ENCODE measurements at regions not wholly inside any gene's neighbourhood (a gene's known extent, or its start where the extent isn't known, plus 50 kb on each side); places are given as distances from the start of the nearest gene placed in this dataset.
A peak's percentile ranks its signal among the peaks of the same experiment; 100 is the strongest.

DNA sequence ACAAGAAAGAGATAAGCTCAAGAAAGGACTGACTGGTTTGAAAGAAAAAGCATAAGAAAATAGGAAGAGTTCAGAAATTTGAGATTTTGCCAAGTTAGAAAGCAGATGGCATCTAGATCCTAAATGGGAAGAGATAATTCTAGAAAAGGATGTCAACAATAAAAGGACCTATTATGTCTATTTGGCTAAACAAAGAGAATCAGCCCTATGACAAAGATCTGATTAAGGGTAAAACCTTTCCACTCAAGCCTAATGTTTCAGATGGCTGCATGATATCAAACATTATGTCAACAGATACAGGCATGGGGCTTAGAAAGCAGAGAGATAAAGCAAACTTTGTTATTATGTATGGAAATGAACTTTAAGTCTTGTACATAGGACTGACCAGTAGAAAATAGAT, 465.0 kb upstream of the TRIB2 start:
- Histone ChIP-seq H3K9me3 (ENCODE audit: control insufficient read depth, low read length) (no peaks in the 10 kb centered on the region), H3K27ac (ENCODE audit: low read length) (no peak overlapping the region), H3K4me1 (ENCODE audit: control insufficient read depth, insufficient read depth, low read length) (no peaks in the 10 kb centered on the region), H3K27me3 (ENCODE audit: control insufficient read depth, insufficient read depth) (no peaks in the 10 kb centered on the region), H3K4me3 (ENCODE audit: low read length) (no peak overlapping the region)
- intact Hi-C loops (cut with DNase I), result no loop called here
- no peak for DNase-seq
- no peak for ATAC-seq

DNA sequence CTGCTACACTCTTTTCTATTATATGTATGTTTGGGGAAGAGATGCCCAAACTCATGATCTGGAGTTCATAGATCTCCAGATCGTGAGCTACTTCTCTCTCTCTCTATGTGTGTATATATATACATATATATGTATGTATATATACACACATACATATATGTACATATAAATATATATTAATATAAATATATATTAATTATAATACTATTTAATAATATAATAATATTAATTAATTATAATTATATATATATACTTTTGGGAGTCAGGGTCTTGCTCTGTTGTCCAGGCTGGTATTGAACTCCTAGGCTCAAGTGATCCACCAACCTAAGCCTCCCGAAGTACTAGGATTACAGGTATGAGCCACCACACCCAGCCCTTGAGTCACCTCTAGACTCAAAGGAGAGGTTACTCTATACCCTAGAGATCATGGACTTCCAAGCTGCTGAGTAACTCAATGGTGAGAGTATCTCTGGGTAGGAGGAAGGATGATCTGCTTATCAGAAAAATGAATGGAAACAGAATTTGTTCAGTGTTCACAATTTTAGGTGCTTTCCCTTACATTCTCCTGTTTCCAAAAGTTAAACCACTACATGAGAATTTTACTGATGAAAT, 463.5 kb upstream of the TRIB2 start:
- over 99% methylated on average over 2 of the region's 2 CpGs for WGBS
- ATAC-seq, result no peak

DNA sequence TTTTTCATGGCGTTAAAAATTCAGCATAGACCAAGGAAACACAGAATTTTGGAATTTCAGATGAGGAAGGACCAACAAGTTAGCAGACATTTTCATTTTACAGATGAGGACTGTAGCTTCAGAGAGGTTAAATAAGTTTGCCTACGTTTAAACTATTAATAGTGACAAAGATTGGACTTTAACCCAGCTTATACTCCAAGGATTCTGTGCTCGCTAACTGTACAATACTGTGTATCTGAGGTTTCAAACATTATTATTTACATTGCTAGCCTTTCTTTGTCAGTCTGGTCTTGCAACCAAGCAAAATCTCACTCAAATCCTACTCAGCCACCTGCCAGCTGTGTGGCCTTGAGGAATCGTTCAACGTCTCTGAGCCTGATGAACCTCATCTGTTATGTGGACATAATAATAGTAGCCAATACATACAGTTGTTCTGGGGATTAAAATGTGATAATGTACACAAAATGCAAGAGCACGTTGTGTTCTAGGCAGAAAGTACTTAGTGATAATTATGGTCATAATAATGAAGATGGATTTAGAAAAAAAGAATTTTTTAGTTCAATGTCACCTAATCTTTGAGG, 462.4 kb upstream of the TRIB2 start:
- Histone ChIP-seq H3K27me3 (ENCODE audit: control insufficient read depth, insufficient read depth) (no peaks in the 10 kb centered on the region), H3K4me1 (ENCODE audit: control insufficient read depth, insufficient read depth, low read length) (no peaks in the 10 kb centered on the region), H3K4me3 (ENCODE audit: low read length) (no peak overlapping the region), H3K27ac (ENCODE audit: low read length) (no peak overlapping the region), H3K9me3 (ENCODE audit: control insufficient read depth, low read length) (no peaks in the 10 kb centered on the region)
- ATAC-seq (no peak), DNase-seq (no peak)
- 72% methylated on average over 6 of the region's 6 CpGs for WGBS
- intact Hi-C loops (cut with DNase I), result no loop called here

More for the DNA sequence above, 463.5 kb upstream of the TRIB2 start:
- no peak for DNase-seq
- Histone ChIP-seq H3K27me3 (ENCODE audit: control insufficient read depth, insufficient read depth) (no peaks in the 10 kb centered on the region), H3K27ac (ENCODE audit: low read length) (no peak overlapping the region), H3K4me3 (ENCODE audit: low read length) (no peak overlapping the region), H3K9me3 (ENCODE audit: control insufficient read depth, low read length) (no peaks in the 10 kb centered on the region), H3K4me1 (ENCODE audit: control insufficient read depth, insufficient read depth, low read length) (no peaks in the 10 kb centered on the region)
- intact Hi-C loops (cut with DNase I), result no loop called here

DNA sequence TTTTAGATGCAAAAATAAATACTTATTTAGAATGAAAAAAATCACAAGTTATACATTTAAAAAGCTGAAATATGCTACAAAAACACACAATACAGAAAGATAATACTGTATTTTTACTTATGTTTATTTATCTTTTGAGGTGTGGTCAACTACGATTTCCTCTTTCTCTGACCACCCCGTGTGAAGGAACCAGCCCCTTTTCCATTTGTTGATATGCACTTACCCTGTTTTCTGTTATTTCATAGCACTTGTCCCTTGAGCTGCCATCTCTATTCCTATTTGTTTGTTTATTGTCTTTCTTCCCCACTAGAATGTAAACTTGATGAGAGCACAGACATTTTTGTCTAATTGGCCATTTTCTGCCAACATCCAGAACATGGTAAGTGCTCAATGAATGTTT, 460.5 kb upstream of the TRIB2 start:
- intact Hi-C loops (cut with DNase I), result no loop called here
- 71% methylated on average over 2 of the region's 2 CpGs for WGBS

DNA sequence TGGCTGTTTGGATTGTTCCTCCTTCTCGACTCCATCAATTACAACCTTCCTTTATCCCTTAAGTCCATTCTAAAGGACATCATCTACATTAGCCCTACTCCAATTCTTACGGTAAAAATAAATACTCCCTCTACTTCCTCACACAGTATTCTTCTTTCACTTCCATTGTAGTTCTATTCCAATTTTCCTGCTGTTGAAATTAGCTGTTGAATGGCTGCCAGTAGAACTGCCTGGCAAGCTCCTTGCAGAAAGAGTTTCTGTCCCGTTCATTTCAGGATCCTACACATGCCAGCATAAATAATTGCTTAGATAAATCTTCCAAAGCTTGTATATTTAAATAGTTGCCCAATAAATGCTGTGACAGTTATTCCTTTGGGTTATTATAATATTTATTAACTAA, 459.3 kb upstream of the TRIB2 start:
- DNase-seq (peak in 1 of 3 donors; percentile 59), ATAC-seq (peak; percentile 23 to 65)
- no peak overlapping the region for H3K27ac ChIP-seq (ENCODE audit: low read length)
- H3K9me3 ChIP-seq (ENCODE audit: control insufficient read depth, low read length), result no peaks in the 10 kb centered on the region
- no peak overlapping the region for H3K4me3 ChIP-seq (ENCODE audit: low read length)
- intact Hi-C loops (cut with DNase I), result no loop called here
- no peaks in the 10 kb centered on the region for H3K4me1 ChIP-seq (ENCODE audit: control insufficient read depth, insufficient read depth, low read length)
- H3K27me3 ChIP-seq (ENCODE audit: control insufficient read depth, insufficient read depth), result no peaks in the 10 kb centered on the region
- WGBS, result 27% methylated on average over 3 of the region's 3 CpGs

More for the DNA sequence above, 460.5 kb upstream of the TRIB2 start:
- H3K27ac ChIP-seq (ENCODE audit: low read length), result no peak overlapping the region
- no peaks in the 10 kb centered on the region for H3K9me3 ChIP-seq (ENCODE audit: control insufficient read depth, low read length)
- H3K27me3 ChIP-seq (ENCODE audit: control insufficient read depth, insufficient read depth), result no peaks in the 10 kb centered on the region
- DNase-seq (no peak), ATAC-seq (no peak)
- H3K4me3 ChIP-seq (ENCODE audit: low read length), result no peak overlapping the region
- no peaks in the 10 kb centered on the region for H3K4me1 ChIP-seq (ENCODE audit: control insufficient read depth, insufficient read depth, low read length)

DNA sequence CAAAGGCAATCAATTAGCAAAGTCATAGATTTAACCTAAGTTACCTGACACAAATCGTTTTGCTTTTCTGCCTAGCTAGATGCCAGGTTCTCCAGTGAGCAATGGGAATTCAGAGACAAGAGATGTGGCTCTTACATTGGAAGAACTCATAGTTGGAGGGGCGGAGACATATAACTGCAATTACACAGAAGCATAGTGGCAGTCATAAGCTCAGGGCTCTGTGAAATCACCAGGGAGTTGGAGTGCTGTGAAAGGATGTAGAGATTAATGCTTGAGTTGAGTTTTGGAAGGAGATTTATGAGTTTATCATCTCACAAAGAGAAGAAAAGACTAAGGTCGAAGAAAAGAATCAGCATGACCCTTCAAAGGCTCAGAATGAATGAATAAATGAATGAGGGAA, 457.2 kb upstream of the TRIB2 start:
- DNase-seq, result no peak
- 93% methylated on average over 3 of the region's 3 CpGs for WGBS
- intact Hi-C loops (cut with DNase I), result no loop called here
- Histone ChIP-seq H3K9me3 (ENCODE audit: control insufficient read depth, low read length) (no peaks in the 10 kb centered on the region), H3K27ac (ENCODE audit: low read length) (no peak overlapping the region), H3K4me3 (ENCODE audit: low read length) (no peak overlapping the region), H3K27me3 (ENCODE audit: control insufficient read depth, insufficient read depth) (no peaks in the 10 kb centered on the region), H3K4me1 (ENCODE audit: control insufficient read depth, insufficient read depth, low read length) (no peaks in the 10 kb centered on the region)
- no peak for ATAC-seq

DNA sequence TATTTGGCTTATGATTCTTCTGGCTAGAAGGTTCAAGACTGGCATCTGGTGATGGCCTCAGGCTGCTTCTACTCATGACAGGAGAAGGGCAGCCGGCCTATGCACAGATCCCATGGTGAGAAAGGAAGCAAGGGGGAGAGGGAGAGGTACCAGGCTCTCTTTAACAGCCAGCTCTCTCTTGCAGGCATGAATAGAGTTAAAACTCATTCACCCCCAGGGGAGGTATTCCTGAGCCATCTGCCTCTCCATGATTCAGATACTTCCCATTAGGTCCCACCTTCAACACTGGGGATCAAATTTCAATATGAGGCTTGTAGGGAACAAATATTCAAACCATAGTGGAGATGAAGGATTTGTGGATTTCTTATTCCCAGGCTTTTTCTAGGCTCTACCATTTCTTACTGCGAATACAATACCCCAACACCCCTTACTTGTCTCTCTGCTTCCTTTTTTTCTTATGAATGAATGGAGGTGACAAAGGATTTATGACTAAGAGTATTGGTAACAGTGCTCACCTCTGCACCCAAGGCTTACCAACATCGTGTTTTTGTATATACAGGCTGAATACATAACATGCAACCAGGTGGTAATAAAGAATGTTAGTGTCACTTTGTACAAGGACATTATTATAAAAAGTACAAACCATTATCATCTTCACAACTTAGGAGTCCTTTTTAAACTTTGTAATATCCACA, 454.6 kb upstream of the TRIB2 start:
- WGBS, result 93% methylated on average over 3 of the region's 3 CpGs
- Histone ChIP-seq H3K4me1 (ENCODE audit: control insufficient read depth, insufficient read depth, low read length) (no peaks in the 10 kb centered on the region), H3K4me3 (ENCODE audit: low read length) (no peak overlapping the region), H3K27me3 (ENCODE audit: control insufficient read depth, insufficient read depth) (no peaks in the 10 kb centered on the region), H3K9me3 (ENCODE audit: control insufficient read depth, low read length) (no peaks in the 10 kb centered on the region), H3K27ac (ENCODE audit: low read length) (no peak overlapping the region)
- no peak for ATAC-seq
- intact Hi-C loops (cut with DNase I), result no loop called here
- no peak for DNase-seq

DNA sequence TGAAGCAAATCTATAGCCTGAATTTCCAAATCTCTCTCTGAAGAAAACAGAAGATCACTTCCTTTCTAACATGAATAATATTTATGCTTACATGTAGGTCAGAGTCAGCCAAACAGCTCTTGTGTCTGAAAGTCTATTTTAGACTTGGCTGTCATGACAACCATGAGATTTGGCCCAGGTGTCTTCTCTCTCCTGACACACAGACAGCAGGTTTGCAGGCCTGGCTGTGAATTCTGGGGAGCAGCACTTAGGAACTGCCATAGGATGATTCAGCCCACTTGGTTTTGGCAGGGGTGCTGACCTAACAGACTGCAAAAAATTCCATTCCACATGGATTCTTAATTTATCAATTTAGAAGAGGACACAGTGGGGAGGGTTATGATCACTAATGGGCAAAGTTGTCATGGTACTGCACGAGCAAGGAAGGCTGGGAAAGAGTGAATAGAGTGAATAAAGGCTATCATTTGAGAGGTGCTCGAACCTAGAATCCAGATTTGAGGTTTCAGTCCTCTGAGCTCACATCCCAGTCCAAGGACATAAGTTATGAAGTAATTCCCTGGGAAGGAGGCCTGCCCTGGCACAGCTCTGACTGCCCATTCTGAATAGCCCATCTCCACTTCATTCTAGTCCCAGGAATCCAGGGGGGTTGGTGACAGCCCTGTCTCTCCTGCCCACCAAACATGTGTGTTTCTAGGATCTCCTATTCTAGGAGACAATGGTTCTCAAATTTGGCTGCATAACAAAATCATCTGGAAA, 453.9 kb upstream of the TRIB2 start:
- no peak overlapping the region for H3K27ac ChIP-seq (ENCODE audit: low read length)
- no peaks in the 10 kb centered on the region for H3K27me3 ChIP-seq (ENCODE audit: control insufficient read depth, insufficient read depth)
- no peak overlapping the region for H3K4me3 ChIP-seq (ENCODE audit: low read length)
- peaks cover 1% of the 10 kb centered on the region for H3K4me1 ChIP-seq (ENCODE audit: control insufficient read depth, insufficient read depth, low read length)
- no peak for DNase-seq
- intact Hi-C loops (cut with DNase I), result no loop called here
- 36% methylated on average over 2 of the region's 2 CpGs for WGBS
- ATAC-seq, result peak; percentile 50 to 57
- H3K9me3 ChIP-seq (ENCODE audit: control insufficient read depth, low read length), result no peaks in the 10 kb centered on the region

DNA sequence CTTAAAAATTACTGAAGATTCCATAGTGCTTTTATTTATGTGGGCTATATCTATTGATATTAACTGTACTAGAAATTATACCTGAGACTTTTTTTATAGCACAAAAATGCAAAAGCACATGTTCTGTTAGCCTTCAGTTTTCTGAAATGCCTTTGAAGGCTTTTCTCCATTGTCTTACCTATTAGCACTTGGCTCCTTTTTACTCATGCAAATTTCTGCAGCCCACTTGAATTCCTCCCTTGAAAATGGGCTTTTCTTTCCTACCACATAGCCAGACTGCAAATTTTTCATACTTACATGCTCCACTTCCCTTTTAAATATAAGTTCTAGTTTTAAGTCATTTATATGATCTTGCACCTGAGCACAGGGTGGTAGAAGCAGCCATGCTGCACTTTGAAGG, 453.0 kb upstream of the TRIB2 start:
- no peak overlapping the region for H3K27ac ChIP-seq (ENCODE audit: low read length)
- peaks cover 1% of the 10 kb centered on the region for H3K4me1 ChIP-seq (ENCODE audit: control insufficient read depth, insufficient read depth, low read length)
- DNase-seq, result no peak
- intact Hi-C loops (cut with DNase I), result no loop called here
- no peak for ATAC-seq
- H3K4me3 ChIP-seq (ENCODE audit: low read length), result no peak overlapping the region
- no peaks in the 10 kb centered on the region for H3K9me3 ChIP-seq (ENCODE audit: control insufficient read depth, low read length)
- no peaks in the 10 kb centered on the region for H3K27me3 ChIP-seq (ENCODE audit: control insufficient read depth, insufficient read depth)

DNA sequence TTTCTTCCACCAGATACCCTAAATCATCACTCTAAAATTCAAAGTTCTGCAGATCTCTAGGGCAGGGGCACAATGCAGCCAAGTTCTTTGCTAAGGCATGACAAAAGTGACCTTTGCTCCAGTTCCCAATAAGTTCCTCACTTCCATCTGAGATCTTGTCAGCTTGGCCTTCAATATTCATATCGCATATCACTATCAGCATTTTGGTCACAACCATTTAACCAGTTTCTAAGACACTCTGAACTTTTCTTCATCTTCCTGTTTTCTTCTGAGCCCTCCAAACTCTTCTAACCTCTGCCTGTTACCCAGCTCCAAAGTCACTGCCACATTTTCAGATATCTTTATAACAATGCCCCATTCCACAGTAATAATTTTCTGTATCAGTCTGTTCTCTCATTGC, 452.6 kb upstream of the TRIB2 start:
- Histone ChIP-seq H3K27ac (ENCODE audit: low read length) (no peak overlapping the region), H3K27me3 (ENCODE audit: control insufficient read depth, insufficient read depth) (no peaks in the 10 kb centered on the region), H3K9me3 (ENCODE audit: control insufficient read depth, low read length) (no peaks in the 10 kb centered on the region), H3K4me3 (ENCODE audit: low read length) (no peak overlapping the region), H3K4me1 (ENCODE audit: control insufficient read depth, insufficient read depth, low read length) (peaks cover 1% of the 10 kb centered on the region)
- DNase-seq (no peak), ATAC-seq (no peak)
- 49% methylated on average over 1 of the region's 1 CpG for WGBS
- intact Hi-C loops (cut with DNase I), result no loop called here

DNA sequence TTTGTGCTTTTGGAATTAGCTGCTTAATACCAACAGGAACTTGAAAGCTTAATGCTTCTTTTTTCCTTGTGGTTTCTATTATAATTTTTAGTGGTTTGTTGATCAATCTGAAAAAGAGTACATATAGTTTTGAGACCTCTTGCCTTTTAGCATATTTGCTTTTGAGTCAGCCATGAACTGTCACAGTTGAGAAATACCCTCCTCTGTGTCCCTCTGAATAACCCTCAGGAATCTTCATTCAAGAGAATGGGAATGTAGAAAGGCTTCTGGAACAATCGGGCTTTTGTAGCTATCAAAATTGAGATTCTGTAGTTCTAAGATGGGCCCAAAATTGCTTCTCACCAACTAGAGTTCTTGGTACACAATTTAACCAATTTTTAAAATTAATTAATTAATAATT, 451.1 kb upstream of the TRIB2 start:
- 90% methylated on average over 1 of the region's 1 CpG for WGBS
- intact Hi-C loops (cut with DNase I), result no loop called here
- Histone ChIP-seq H3K4me1 (ENCODE audit: control insufficient read depth, insufficient read depth, low read length) (peaks cover 1% of the 10 kb centered on the region), H3K9me3 (ENCODE audit: control insufficient read depth, low read length) (no peaks in the 10 kb centered on the region), H3K27ac (ENCODE audit: low read length) (no peak overlapping the region), H3K27me3 (ENCODE audit: control insufficient read depth, insufficient read depth) (no peaks in the 10 kb centered on the region), H3K4me3 (ENCODE audit: low read length) (no peak overlapping the region)
- no peak for DNase-seq
- ATAC-seq, result no peak
